HT1080 (cell line): ENCODE measurements at regions not wholly inside any gene's neighbourhood (a gene's known extent, or its start where the extent isn't known, plus 50 kb on each side); places are given as distances from the start of the nearest gene placed in this dataset.

Experiments used
- DNase-seq: peaks from one replicate; pipeline ENCODE4 v3.0.0-alpha.2; 2015; ENCODE audit warnings: low read depth

DNA sequence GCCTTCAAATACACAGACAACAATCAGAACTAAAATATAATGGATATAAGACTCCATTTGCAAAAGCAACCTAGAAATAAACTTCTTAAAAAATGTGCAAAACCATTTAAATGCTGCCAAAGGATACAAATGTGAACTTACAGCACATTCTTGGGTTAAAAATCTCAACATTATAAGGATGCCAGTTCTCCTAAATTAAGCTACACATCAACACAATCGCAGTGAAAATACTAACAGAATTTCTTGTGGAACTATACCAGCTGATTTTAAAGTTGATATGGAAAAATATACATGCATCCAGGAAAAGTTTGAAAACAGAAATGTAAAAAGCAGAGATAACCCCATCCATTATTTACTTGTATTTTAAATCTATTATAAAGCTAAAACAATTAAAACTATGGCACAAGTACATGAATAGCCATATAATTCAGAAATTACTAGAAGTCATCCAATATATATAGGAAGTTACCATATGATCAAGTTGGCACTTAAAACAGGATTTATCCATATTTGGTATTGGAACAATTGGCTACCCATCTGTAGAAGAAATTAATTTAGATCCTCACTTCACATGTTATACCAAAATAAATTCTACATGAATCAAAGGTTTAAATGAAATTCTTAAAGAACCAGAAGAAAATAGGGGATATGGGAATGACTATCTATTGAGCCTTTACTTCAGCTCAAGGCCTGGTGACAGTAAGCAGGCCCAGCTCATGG lies 151.7 kb upstream of the GLI2 start:
- no peak for DNase-seq

DNA sequence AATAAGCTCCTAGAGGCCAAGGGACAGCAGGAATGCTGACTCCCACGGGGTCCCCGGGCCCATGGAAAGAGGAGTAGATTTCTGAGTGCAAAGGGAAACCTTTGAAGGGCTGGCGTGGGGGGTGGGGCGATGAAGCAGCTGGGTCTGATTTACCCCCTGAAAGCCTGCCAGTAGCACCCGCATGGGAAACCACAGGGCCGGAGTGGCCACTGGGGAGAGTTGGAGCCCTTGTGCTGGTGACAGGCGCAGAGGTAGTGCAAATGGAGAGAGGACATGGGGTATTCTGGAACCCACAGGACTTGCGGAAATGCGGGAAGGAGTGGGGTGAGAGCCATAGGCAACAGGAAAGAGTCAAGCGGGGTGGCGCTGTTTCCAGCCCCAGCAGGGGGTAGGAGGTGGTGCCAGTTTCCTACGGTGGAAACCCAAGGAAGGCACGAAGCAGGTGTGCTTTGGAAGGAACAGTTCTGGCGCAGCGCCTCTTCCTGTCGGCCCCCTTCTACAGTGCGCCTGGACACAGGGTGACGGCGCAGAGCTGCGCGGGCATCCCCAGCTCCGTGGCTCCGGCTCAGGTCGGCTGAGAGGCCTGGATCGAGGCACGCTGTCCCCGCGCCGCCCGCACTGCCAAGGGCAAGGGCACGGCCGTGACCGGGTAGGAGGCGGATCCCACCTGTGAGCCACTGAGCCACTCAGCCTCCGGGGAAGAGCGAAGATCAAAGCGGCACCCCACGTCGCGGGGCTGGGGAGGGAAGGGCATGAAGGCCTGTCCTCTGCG lies 149.0 kb upstream of the GLI2 start:
- no peak for DNase-seq

DNA sequence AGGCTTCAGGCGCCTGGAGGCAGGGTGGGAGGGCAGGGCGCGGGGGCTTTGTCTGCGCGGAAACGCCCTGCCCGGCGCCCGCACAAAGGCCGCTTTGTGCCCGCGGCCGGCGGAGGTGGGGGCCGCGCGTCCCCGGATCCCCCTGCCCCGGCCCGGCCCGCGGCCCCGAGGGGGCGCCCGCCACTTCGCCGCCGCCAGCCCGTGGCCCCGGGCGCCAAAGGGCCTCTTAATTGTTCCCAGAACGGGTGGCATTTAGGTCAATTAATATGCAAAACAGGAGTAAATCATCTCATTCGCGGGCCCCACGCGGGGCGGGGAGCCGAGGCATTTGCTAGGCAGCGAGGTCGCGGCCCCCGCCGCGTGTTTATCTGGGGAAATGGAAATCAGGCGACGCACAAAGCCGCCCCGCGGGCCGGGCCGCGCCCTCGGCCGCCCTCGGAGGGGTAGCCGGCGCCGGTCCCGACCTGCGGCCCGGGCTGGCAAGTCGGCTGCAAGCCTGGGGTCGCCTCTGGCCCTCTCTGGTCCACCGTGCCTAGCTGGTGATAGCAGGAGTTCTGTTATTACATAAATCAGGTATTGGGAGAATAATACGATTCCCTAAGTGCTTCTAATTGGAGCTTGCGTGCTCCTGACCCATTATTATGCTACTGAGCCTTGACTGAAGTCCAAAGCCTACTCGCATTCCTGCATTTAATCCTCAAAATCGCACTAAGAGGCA lies 148.2 kb upstream of the GLI2 start:
- no peak for DNase-seq

DNA sequence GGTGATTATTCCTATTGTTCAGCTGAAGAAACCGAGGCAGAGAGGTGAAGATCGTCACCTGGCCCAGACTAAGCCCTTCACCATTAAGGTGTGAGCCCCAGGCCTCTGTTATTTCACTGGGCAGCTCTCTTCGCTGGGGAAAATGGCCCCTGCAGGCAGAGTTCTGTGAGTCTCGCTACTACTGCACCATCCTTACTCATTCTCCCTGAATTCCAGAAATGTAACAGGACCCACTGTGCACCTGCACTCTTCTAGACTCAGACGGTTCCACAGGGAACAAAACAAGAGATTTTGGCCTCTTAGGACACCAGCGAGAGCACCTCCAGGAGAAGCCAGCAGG lies 147.7 kb upstream of the GLI2 start:
- DNase-seq = no peak

DNA sequence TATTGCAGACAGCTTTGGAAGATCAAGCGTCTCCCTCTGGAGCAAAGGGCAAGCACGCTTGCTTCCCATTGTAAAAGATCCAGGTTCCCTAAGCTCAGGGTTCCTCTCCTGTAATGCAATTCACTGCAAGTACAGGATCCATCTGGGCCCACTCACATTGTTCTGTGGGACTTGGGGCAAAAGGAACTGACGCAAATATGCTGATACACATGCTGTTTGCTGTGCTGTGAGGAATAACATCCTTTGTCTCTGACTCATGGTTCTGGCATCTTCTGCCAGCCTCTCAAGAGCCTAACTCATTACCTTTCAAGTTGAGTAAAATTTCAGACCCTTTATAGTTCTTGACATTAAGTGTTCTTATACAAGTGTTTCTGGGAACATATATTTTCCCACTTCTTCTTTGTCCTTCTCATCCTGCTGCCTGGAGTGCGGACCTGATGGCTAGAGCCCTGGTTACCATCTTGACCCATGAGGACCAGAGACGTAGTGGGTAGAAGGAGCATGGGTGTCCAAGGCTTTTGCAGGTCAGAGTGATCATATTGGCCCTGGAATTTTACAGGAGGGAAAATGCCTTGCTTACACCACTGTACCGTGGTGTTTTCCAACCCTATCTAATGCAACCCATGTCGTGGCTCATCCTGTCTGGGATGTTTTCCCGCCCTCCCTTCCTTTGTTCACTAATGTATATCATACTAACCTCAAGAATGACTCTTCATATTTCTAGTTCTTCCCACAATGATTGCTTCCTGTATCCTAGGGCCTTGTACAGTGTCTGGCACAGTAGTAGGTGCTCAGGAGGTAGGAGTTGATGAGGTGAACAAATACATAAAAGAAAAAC lies 145.7 kb upstream of the GLI2 start:
- DNase-seq = peak; percentile 92

DNA sequence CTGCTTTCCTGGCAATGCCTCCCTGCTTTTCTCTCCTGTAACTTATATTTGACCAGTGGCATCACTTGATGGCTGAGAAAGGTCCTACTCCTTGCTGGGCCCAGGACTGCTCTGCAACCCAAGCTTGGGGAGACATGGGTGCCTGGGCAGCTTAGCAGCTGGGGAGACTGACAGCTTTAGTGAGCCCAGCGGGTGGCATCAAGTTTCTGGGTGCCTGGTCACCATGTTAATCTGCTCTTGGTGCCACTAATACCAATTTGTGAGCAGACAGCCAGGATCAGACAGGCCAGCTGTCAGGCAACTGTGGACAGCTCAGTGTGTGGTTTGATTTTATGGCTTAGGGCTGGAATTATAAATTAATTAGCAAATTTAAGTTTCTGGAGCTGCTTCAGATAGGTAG lies 144.8 kb upstream of the GLI2 start:
- no peak for DNase-seq

DNA sequence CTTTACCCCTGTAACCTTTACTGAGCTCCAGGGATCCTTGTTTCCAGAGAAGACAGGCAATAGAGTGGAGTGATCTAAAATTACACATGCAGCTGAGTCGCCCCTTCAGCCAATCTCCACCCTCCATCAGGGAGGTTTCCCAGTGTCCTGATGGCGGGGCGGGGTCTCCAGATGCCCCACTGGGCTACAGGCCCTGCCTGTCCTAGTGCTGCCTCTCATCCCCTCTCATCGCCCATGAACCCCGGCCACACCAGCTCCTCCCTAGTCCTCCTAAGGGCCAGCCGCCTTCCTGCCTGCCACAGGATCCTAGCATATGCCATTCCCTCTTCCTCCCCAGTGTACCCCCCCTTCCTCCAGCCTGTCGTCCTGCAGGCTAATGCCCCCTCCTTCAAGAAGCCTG lies 144.1 kb upstream of the GLI2 start:
- DNase-seq = no peak

DNA sequence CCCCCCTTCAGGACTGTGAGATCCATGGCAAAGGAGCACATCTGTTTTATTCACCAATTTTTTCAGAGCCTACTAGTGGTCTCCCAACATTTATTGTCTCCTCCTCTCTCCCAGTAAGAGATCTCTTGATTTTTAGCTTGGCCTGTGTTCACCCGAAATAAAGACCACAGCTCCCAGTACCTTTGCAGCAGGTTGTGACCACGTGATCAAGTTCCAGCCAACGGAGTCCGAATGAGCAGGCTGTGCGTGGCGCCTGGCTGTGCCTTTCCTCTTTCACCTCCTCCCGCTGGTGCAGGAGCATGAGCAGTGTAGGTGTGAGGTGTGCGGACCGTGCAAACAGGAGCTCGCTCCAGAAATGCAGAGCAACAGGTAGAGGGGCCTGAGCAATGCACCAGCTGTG lies 143.6 kb upstream of the GLI2 start:
- DNase-seq = no peak

DNA sequence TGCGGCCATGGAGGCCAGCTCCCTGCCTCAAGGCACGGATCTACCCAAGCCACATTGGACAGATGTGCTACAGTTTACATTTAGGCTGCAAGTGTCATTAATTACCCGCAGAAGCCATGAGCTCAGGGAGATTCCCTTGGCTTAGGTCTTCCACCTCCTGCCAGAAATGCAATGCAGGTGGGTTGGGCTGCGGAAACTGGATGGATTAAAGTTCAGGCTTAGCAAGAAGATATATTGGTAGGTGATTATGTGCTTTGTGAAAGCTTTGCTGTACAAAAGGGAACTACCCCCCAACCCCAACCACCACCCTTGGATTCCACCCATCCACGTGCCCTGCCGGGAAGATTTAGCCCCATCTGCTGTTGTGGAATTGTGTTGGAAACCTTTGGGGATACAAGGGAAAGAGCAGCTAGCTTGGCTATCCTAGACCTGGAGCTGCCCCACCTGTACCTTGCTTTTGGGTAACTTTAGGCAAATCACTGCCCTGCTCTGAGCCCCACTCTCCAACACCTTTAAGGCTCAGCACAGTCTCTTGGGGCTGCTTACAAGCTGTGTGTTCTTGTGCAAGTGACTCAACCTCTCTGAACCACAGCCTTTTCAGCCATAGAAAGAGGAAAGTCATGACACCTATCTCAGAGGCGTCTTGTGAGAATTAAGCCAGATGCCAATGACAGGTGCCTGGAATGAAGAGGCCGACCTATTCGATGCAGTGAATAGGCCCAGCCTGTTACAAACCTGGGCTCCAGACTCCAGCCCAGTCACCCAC lies 141.6 kb upstream of the GLI2 start:
- DNase-seq = no peak

DNA sequence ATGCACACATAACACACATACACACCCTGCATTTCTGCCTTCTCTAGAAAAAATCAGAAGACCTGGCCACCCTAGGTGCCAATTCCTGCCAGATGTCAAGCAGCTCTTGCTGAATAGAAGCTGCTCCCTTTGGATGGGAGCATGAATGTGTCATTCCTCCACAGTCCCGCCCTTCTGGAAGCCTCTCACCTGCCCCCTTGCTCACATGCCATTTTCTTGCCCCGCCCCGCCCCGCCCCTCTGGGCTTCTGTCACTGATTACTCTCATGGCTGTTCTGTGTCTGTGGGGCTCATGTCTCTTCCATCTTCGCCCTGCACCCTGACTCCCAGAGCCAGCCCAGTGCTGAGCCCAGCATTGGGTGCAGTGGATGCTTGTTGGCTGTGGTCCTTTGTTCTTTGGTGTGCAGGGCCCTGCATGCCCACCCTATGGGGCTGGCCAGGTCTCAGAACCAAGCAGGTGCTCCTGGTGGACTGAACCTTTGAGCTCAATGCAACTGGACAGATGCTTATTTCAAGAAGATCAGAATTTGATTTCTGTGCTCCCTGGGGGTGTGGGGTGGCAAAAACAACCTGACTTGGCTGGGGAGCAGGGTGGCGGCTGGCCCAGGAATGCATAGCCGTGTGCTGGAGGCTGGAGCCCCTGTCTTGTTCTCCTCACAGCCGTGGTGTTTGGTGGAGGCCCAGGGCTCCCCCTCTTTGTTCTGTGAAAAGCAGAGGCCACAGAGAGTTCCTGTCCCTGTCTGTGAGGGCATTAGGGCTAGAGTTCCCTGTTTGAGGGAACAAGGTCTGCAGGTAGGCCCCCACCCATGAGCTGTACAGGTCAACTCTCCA lies 140.6 kb upstream of the GLI2 start:
- DNase-seq = no peak

DNA sequence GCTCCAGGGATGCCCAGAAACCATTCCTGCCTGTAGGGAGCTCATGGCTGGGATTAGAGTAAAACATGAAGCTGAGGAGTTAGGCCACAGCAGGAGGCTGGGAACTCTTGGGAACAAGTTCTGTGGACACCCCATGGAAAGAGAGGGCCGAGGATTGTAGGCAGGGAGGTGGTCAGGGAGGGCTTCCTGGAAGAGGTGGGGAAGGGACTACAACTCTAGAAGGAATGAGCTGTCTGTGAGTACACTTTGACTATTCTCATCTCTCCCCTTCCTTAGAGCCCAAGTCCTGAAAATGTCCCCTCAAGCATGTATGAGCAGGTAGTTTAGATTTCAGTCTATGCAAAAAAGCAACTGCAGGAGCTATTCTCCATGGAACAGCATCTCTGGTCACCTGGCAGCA lies 139.9 kb upstream of the GLI2 start:
- DNase-seq = no peak

DNA sequence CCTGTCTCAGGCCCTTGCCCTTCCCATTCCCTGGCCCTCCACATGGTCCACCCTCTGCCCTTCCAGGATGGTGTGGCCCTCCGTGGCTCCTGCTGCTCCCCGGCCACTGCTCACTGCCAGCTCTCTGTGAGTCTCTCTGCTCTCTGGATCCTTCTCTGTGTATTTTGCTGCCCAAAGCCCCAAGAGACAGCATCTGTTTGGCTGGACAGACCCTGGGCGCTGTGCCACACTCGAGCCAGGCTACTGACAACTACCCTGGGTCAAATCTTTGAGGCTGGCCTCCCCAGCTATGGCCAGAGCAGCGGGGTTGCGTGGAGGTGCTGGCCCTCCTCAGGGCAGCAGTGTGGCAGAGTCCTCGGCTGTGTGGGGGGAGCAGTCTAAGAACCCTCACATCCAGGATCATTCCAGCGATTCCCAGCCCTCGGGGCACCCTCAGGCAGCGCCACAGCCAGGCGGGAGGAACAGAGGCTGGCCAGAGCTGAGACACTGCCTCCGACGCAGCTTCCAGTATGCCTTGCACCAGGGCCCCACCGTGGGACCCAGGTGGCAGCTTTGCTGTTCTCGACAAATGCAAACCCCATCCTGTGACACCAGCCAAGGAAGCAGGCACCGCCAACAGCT lies 139.4 kb upstream of the GLI2 start:
- no peak for DNase-seq

DNA sequence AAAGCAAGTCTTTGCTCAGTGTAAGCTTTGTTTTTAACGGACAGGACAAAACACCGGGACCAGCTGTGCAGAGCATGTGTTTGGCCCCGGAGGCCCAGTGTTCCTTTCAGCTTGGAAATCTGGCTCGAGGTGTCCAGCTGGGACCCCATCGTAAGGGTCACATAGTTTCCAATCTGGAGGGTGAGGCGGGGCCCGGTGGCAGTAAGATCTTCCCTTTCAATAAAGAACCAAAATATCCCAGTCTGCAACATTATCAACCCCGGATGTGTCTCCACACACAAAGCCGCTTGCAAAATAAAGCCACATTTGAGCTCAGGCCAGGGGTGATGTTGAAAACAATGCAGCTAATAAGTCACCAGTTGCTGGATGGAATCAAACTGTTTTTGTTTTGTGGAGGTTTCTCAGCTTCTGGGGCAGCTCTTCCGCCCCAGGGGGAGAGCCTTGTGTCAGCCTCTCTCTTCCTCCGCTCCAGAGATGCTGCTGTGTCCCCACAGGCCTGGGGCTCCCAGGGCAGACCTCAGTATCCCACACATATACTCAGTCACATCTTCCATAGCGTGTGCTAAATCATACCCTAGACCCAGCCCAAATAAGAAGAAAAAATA lies 138.6 kb upstream of the GLI2 start:
- DNase-seq = no peak

DNA sequence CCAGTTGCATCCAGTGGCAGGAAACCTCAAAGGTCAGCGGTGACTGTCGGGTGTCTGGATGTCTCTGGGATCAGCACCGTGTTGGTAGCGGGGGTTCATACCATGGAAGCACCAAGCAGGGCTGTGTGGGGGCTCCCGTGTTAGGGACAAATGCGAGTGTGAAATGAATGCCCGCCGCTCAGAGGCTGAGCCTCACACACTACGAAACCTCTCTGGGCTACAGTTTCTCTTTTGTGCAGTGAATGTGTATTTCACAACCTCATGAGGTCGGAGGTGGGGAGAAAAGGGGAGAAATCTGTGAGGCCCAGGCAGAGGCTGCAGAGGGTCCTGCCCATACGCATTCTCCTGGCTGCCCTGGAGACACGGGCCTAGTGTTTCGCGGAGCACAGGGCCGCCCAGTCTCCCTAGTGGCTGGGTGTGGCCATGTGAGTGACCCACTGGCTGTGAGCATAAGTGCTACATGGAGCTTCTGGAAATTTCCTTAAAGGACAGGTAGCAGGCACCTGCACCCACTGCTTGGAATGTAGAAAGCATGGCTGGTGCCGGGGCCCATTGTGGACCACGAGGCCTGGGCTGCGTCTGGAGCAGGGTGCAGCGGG lies 138.0 kb upstream of the GLI2 start:
- DNase-seq = no peak

DNA sequence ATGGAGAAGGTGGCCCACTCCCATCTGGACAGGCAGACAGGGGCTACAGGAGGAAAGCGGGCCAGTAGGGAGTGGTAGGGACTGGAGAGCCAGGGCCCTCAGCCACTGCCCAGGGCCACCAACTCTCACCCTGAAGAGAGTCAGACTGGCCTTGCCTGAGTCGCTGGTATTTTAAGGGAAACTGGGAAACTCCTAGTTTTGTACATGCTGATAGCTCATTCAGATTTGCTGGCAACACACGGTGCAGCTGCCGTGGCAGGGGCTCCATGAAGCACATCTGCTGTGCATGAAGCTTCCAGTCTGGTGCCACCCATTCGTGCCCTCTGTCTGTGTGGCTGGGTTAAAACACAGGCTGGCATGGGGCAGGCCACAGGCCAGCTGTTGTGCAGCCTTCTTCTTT lies 137.3 kb upstream of the GLI2 start:
- DNase-seq = no peak

DNA sequence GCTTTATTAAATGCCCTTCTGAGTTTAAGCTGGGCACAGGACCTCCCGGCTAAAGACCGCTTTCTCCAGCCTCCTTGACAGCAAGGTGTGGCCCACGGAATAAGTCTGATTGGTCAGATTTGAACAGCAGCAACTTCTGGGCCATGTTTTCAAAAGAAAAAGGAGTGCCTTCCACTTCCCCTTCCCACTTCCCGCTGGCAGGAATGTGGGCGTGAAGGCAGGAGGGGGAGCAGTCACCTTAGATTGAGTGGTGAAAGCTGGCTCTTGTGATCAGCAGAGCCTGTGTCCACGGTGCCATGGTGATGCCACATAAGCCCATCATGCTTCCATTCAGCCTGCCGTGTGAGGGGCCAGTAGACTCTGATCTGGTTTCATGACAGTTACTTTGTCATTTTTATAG lies 136.6 kb upstream of the GLI2 start:
- DNase-seq = no peak

DNA sequence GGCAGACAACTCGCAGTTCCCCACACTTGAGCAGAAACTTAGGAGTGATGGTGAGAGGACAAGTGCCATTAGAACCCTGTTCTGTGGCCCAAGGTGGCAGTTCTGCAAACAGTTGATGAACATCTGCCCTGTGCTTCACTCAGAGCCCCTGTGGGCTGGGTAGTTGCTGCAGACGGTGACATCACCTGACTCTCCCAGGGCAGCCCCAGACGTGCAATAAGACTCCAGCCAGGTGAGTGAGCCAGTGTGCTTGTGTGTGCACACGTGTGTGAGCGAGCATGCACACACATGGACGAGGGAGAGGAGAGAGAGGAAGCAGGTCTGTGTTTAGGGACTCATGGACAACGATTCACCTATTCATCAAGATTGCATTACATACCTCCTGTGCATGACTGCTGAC lies 136.0 kb upstream of the GLI2 start:
- DNase-seq = no peak

DNA sequence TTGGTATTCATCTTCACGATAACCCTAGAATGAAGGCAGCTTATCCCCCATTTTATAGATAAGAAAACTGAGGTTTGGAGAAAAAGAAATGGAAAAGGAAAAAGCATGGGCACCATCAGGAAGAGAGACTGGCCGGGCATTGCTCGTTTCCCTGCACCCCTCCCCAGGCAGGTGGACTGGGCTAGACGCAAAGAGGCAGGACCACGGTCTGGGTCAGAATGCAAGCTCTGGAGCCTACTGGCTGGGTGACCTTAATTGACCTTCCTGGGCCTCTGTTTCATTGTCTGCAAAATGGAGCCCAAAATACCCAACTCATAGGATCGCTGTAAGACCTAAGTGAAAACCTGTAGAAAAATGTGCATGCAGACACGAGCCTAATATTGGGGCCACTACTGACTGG lies 135.3 kb upstream of the GLI2 start:
- DNase-seq = no peak

DNA sequence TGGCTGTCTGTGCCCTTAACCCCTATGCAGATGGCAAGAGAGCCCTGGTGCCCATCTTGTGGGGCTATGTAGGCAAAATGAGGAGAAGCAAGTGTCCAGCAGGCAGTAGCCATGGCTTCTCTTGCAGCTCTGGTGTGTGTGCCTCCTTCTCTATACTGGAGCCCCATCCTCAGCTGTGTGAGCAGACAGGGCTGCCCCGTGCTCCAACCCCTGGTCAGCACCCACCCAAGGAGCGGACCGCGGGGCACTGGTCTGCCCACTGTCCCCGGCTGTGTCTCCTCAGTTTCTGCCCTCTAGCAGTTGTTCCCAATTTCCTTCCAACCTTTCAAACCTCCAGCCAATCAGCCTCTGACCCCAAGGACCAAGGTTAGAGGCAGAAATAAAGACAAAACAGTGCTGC lies 134.9 kb upstream of the GLI2 start:
- no peak for DNase-seq
